ENCODE measurements at regions not wholly inside any gene's neighbourhood (a gene's known extent, or its start where the extent isn't known, plus 50 kb on each side); places are given as distances from the start of the nearest gene placed in this dataset.

- TF ChIP-seq POLR2AphosphoS5 (IDR thresholded peaks at IDR 0.05; ENCODE audit: low read depth, low read length) (no peak), REST (IDR thresholded peaks at IDR 0.05; ENCODE audit: insufficient read depth in 1 of 2, low read depth in 2 of 2, low read length in 2 of 2) (no peak), TAF1 (IDR thresholded peaks at IDR 0.05; ENCODE audit: borderline replicate concordance, insufficient read depth, low read length) (no peak), SIN3A (IDR thresholded peaks at IDR 0.05; ENCODE audit: borderline replicate concordance, insufficient read depth, low read length) (no peak), FOXP2 (optimal IDR thresholded peaks at IDR 0.05; ENCODE audit: borderline replicate concordance, extremely low read depth, extremely low read length, insufficient read depth) (no peak)
Observed at GRCh38 chr5:62001640-62002039, 304.4 kb upstream of the KIF2A start.

All from PFSK-1 (cell line).